NK-92 treated with Interleukin-12 subunit alpha and Interleukin-12 subunit beta, amount 100 ng/mL, for 24 hours (cell line): ENCODE measurements at regions not wholly inside any gene's neighbourhood (a gene's known extent, or its start where the extent isn't known, plus 50 kb on each side); places are given as distances from the start of the nearest gene placed in this dataset.

ENCODE experiments used
- DNase-seq: peaks from one replicate; lab custom pipeline; 2025; lab: John Stamatoyannopoulos, UW

DNA sequence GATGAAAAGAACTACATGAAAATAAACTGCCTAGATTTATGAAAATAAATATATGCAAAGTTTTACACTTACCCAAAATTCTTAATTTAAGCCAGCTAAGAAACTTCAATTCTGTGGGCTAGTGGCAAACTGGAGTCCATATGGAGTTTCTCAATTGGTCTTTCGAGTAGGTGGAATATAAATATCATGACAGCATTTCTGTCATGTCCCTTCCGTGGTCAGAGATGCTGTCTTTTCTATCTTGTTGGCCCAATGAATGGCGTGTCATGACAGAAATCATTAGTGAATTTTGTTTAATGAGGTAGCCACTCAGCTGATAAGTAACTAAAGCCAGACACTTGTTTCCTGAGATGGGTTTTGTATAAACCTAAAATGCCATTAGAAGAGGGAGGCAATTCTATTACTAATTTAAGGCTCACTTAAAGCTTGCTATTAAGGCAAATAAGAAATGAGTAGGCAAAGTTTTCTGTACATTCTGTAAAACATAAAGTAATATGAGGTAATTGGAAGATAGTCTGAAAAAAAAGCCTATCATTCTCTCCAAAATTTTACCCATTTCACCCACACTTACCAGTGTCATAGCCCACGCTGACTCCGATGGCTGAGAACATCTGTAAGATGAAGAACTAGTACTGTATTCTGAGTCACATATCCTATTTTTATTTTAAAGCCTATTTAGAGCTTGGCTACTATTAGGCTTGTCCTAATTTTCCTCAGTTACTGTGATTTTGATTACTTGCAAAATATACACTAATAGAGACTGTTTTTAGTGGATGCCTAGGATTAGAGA is 419.3 kb upstream of the MEF2C start:
- DNase-seq, result no peak

DNA sequence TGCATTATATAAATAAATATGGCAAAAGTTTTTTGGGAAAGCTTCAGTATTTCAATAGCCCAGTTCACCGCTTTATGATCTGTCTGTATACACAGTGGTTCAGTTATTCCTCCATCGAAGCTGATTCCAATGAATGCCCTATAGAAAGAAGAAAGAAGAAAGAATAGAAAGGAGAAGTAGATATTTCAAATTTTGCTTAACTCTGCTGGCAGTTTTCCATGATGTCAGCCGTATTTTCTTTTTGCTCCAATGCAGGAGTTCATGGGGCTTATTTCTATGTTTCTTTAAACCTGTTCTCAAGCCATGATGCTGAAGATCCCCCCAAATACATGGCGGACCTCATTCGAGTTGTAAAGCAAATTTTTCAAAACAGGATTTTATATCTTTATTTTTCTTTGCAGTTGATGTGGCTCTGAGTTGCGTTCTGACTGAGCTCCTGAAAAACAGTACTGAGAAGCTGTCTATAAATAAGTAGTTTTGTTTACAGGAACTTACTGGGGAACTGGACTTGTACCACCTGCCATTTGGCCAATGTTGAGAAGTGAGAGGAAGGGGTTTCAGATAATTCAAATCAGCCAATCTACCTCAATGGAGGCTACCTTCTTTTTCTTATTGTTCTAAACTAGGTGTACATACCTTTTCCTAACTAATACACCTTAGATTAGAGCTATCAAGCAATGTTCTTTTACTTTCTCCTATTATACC is 418.5 kb upstream of the MEF2C start:
- DNase-seq, result no peak

DNA sequence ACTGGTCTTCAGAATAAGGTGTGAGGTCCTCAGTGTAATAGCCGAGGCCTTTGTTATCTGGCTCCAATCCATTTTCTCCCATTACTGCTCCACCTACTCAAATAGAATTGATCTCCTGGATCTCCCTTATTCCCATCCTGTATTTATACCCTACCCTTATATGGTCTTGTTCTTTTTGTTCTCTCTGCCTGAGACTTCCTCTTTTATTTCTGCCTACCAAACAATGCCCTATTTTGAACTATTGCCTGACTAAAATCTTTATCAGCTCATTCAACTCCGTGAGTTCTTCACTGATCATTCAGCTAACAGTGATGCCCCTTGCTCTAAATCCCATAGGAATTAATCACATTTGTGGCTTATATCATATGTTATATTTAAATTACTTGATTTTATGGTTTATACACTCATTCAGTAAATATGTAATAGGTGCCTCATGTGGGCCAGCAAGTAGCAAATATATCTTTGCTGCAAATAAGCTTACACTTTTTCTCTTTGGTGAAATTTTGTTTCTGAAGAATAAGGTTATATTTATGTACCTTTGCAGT is 417.5 kb upstream of the MEF2C start:
- DNase-seq, result no peak

DNA sequence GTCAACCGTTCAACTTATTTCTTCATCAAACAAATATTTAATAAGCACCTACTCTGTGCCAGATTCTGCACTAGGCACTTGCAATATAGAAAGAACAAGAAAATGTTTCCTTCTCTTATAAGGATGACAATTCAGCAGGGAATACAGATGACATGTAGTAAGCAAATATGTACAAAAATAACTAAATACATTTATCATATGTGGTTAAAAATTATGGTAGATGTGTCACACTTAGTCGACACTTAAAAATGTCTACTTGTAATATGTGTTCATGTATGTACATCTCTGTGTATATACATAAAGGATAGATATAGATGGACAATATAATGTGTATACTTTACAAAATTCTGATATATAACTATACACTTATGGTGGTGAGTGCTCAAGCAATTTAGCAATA is 417.0 kb upstream of the MEF2C start:
- DNase-seq, result no peak

DNA sequence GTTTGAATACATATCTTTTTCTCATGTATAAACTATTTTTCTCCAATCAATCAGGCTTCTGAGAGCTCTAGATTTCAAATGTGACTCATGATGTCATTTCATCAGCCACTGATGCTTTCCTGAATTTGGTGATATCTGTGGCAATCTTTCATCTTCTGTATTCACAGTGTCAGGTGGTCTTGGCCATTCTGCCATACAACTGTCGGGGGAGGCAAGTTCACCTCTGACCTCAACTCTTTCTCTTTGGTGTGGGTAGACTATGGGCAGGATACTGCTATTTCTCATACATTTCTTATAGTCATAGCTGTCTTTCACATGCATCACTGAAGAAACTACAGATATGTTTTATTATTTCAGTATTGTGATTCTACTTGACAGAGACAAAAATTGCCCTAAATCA is 414.1 kb upstream of the MEF2C start:
- DNase-seq, result no peak

DNA sequence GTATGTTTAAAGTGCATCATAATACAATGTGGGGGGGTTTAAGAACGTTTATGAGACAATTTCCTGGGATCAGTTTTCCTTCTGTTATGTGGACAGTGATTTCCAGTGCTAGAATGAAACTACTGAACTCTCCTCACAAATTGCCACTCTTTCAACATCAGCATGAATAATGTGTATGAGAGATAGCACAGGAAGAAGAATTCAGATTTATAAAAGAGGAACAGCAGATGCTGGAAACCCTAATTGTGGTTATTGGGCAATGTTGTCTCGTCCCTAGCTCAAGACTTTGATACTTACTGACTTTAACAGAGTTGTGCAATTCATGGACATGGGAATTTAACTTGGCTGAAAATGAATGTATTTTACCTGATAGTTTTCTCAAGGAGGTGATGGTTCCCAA is 410.8 kb upstream of the MEF2C start:
- no peak for DNase-seq

DNA sequence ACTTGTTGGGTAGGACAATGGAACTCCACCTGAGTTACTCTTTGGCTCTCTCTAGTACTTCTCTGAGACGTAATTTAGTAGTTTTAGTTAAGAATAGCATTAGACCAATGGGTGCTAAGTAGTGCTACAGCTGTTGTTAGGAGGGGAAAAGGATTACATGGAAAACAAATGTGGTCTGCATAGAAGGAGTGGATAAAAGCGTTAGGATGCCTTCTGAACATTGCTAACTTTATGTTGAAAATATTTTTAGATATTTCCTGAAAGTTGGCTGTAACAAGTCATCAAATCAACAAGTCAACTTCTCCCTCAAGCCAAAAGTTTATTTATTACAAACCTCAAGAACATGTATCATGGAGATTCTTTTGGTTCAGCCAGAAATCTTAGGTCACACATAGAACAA is 409.5 kb upstream of the MEF2C start:
- DNase-seq, result no peak

DNA sequence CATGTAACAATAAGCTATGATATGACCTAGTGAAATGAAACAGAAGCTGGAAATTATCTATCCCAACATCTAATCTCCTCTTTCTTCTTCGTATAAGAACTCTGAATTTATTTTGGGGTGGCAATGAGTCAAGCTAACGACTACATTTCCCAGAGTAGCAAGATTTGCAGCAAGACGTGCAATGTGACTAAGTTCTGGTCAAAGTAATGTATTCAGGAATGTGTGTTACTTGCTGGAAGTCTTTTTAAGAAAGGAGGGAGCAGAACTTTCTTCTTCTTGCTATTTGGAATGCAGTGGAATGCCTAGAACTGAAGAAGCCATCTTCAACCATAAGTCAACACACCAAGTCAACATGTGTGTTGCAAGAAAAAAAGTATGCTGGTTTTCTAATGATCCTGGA is 406.6 kb upstream of the MEF2C start:
- no peak for DNase-seq

DNA sequence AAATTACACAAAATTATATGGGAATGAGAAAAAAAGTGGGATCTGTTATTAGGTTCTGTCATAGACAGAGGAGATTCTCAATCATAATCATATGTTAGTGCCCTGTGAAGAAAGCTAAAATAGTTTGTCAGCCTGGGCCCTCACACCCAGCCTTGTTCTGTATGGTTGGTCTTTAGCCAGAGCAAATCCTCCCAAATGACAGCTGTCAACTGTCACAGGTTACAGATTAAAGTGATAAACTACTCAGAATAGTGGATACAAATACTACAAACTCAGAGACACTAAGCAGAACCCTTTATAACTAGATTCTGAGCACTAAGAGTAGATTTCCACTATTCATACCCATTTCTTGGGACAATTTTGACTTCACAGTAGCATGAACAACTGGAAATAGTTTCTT is 405.0 kb upstream of the MEF2C start:
- DNase-seq, result no peak

DNA sequence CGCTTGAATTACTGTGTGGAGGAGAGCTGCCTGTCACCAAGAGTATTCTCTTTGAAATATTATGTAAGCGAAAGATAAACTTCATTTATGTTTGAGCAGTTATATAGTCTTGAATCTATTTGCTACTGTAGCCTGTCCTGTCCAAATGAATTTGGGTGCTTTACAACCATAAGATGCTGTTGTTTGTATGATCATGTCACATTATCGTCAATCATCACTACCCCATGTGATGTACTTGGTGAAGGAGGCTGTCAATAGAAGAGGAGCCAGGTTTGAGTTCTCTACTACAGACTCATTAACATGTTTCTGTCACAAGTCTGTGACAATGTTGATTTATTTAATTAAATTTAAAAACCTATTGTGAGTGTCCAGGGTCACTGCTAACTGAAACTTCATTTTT is 403.3 kb upstream of the MEF2C start:
- no peak for DNase-seq

DNA sequence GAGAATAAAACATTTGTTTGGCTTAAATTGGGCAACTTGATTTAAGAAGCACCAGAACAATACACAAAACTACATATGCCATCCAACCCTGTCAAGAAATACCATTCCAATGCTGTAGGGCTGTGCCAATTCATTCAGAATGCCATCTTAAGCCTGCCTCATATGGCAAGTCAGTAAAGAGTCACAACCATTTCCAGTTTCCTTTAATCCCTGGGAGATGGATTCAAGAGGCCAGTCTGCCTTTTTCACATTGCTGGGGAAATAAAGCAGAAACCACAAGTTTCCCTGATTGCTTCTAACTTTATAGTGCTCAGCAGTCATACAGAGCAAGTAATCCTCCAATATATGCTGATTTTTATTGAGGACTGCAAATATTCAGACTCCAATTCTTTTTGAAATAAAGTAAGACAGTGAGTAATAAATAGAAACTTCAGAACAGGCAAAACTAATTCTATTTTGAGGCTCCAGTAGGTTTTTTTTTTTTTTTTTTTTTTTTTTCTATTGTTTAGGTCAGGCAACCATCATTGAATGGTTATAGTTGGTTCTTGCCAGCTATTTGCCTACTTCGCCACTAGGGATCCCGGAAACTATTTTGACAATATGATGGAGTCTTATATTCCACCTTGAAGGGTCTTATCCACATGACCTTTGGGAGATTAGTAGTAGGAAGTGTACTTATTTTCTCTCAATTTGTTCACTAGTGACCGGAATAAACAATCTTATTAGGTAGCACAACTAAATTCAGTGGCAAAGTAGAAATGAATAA is 400.9 kb upstream of the MEF2C start:
- DNase-seq, result no peak

DNA sequence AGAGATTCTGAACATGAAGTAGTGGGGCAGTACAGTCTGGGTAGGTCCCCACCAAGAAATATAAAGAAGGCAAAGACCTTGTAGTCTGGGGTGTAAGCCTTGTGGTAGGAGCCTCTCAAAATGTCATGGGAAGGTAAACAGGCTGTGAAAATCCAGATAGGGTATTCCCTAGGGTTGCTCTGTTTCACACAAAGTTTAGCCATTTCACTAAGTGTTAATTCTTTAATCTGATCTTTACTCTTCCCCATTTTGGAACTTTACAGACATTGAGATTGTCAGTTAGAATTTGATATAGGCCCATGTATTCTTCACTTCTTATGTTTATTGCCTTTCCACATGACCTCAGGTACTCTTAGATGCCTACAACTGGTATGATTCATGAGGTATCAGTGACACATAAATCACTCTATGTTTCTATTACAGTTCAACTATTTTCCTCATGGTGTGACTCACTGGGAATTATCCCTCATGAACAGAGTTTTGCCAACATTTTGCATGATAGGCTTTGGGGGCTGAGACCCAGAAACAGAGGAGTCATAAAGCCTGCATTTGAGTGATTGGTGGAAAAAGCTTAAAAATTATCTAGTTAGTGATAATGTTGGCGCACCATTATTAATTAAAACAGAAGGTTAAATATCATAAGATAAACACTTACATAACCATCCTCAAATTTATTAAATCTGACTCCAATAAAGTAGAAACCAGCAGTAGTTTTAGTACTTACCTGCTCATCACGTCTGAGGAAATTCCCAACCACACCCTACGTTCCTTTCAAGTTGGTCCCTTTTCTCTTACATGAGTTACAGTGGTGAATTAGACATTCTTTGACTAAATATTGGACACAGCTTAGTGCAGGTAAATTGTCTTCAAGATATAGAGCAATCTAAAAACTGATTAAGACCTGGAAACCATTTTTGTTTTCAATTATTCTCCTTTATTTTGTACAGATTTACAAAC is 399.8 kb upstream of the MEF2C start:
- DNase-seq, result no peak

DNA sequence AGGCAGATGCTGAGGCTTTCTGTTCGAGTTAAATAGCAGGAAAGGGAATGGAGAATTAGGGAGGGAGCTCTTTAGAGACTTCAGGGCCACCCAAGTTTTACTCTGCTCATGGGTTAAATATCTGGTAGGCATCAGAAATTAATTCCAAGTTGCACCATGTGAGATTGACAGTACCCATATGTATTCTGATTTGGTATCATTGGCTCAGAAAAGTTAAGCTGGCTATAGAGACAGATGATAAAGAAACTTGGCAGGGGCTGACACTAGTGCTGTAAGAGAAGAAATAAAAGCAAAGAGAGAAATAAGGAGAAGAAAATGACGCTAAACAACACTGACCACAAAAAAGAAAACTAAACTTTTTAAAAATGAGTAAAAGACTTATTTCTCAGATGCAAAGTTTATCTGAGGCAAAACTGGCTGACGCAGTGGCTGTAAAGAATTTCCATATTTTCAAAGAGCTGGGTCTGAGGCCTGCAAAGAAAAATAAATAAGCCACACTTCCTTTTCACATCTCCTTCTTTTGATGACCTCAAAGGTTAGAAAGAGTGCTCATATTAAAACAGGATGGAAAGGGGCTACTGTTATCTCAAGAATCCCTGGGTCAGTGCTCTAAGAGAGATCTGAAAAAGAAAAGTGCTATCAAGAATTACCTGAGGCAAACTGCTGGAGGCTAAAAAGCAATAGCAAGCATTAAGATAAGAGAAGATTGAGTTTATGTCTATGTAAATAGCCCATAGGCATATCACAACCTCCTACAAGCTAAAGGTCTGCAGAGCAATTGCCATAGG is 399.0 kb upstream of the MEF2C start:
- DNase-seq, result no peak

DNA sequence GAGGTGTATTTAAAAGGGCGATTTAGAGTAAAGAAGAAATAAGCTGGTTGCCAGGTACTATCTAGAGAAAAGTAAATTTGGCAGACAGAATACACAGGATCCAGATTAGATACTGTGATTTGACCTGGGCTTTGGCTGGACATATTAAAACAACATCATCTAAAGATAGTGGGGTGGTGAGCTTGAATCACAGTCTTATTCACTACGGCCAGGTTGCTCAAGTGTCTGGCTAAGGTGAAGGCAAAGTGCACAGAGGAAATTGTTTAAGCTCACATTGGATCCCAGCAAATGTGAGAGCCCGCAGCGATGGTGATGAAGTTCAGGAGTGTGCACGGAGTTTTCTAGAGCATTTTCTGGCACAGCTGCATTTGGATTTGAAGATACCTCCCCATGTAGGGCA is 398.2 kb upstream of the MEF2C start:
- DNase-seq, result no peak

DNA sequence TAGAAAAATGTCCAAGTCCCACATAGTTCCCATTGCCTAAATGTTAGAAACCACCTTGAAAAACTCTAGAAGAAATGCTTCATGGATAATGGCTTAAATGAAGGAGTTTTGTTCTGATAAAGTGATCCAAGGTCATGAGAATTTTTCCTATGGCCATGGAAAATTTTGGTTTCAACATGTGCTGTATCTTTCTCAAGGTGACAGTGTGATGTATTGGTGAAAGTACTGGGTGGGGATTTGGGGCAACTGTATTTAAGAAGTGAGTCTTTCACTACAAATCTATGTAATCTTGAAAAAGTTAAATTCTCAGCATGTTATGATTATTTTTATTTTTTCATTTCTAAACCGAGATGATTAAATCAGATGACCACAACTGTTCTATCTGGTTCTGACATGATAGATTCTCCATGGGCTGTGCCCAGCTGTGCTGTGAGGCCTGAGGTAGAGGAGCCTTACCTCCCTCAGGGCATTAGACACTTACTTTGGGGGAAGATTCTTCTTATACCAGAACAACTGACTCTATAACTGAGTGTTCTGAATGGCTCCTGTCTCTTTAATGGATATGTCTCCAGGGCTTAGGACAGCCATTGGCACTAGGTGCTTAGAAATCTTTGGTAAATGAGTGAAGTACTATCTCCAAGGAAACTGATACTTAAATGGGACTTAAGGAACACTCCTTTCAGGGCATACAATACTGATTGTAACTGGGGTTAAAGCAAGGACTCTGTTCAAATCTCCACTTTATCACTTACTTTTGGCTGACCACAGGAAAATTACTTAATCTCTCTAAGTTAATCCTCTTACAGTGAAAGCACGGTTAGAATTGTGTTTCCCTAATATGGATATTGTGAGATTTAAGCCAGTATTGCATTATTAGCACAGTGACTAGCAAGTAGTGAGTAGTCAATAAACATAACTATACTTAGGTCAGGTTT is 397.4 kb upstream of the MEF2C start:
- no peak for DNase-seq

DNA sequence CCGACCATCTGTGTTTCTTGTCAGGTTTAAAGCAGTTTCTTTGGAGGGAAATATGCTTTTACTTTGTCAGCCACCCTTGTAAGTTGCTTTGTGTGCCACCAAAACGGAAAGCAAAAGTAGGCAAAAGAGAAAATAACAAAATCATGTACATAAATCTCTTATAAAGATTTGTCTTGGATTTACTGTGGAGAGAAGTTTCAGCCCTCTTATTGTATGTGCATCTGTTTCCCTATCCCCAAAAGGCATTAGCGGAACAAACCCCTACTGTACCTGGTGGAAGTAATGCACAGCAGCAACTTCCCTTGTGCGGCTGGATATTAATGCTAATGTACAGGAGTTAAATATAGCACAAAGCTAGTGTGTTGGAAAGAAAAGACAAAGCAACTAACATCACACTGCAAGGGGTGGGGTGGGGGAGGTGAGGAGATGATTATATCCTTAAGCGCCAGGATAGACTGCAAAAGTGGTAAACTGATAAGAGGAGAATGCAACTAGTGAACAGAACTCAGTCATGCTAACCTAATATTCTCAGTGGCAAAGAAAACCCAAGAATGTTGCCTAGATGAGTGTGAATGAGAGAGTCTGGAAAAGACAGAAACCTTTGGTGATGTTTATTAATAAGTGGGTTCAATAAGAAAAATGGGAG is 396.5 kb upstream of the MEF2C start:
- no peak for DNase-seq

DNA sequence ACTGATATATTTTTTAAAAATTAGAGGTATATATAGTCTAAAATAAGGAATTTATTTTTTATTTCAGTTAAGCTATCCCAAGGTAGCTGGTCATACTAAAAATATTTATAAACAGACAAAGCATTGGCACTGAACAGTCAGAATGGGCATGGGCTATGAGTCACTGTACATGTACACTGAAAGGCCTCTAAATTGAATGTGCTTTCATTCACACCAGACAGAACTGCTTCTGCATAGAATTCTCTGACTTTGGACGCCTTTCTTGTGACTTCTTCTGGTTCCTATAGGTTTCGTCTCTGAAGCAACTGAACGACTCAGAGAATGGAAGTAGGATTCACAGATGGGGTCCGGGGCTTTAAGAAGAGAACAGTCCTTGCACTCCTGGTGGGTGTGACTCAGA is 394.8 kb upstream of the MEF2C start:
- DNase-seq, result no peak

DNA sequence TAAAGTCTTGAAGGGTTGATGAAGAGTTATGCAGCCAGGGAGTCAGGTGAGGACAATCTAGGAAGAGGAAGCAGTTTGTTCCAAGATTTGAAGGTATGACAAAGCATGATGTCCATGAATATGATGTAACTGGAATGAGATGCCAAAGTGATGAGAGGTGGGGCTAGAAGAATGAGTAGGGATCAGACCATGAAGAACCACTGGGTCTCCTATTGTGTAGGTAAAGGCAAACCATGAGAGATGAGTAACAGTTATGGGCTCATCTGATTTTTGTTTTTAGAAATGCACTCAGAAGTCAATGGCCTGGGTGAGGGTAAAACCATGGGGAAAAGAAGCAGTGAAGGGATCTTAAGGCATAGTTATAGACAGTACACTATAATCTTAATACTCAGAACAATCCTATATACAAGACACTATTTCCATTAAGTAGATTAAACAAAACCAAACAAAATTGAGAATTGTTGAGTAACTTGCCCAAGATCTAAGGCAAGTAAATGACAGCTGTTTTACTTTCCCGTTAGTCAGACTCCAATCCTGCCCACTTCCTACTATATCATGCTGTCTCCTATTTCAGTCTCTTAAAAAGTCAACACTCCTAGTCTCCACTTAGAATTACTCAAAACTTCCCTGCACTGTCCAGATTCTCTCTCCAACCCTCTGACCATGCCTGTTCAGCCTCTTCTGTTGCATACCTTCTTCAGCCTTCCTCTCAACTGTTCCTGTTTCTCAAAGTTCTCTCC is 393.8 kb upstream of the MEF2C start:
- no peak for DNase-seq
